ENCODE measurements at regions not wholly inside any gene's neighbourhood (a gene's known extent, or its start where the extent isn't known, plus 50 kb on each side); places are given as distances from the start of the nearest gene placed in this dataset.
A peak's percentile ranks its signal among the peaks of the same experiment; 100 is the strongest.

- no peak for DNase-seq
Observed at GRCh38 chr9:107759009-107759822, 269.6 kb upstream of the KLF4 start.

- DNase-seq = no peak
Observed at GRCh38 chr9:107756091-107756490, 266.5 kb upstream of the KLF4 start.

GRCh38 chr9:107755246-107755645 is 265.7 kb upstream of the KLF4 start:
- peak; percentile 88 for DNase-seq

- DNase-seq = peak; percentile 67
Observed at GRCh38 chr9:107751567-107752210, 262.1 kb upstream of the KLF4 start.

- DNase-seq = peak; percentile 99
Observed at GRCh38 chr9:107750741-107751566, 261.4 kb upstream of the KLF4 start.

GRCh38 chr9:107749787-107750444 is 260.3 kb upstream of the KLF4 start:
- peak; percentile 96 for DNase-seq

- no peak for DNase-seq
Observed at GRCh38 chr9:107744873-107745272, 255.3 kb upstream of the KLF4 start.

GRCh38 chr9:107742531-107743309 is 253.2 kb upstream of the KLF4 start:
- DNase-seq = no peak

GRCh38 chr9:107740088-107740980 is 250.8 kb upstream of the KLF4 start:
- DNase-seq = no peak

- peak; percentile 82 for DNase-seq
Observed at GRCh38 chr9:107739601-107740082, 250.1 kb upstream of the KLF4 start.

GRCh38 chr9:107738789-107739188 is 249.2 kb upstream of the KLF4 start:
- DNase-seq = peak; percentile 73

- DNase-seq = peak; percentile 93
Observed at GRCh38 chr9:107737987-107738743, 248.6 kb upstream of the KLF4 start.

- DNase-seq = no peak
Observed at GRCh38 chr9:107737610-107737986, 248.0 kb upstream of the KLF4 start.

- no peak for DNase-seq
Observed at GRCh38 chr9:107735821-107736220, 246.3 kb upstream of the KLF4 start.

- DNase-seq = peak; percentile 92
Observed at GRCh38 chr9:107734256-107735013, 244.9 kb upstream of the KLF4 start.

GRCh38 chr9:107733523-107733894 is 243.9 kb upstream of the KLF4 start:
- DNase-seq = peak; percentile 62

- DNase-seq = peak; percentile 81
Observed at GRCh38 chr9:107732781-107733522, 243.4 kb upstream of the KLF4 start.

- no peak for DNase-seq
Observed at GRCh38 chr9:107731115-107731762, 241.7 kb upstream of the KLF4 start.

Data from EL (cell line).